ENCODE measurements at regions not wholly inside any gene's neighbourhood (a gene's known extent, or its start where the extent isn't known, plus 50 kb on each side); places are given as distances from the start of the nearest gene placed in this dataset.

GRCh38 chr17:13337864-13338371 is 263.8 kb downstream of the HS3ST3A1 start:
- Histone ChIP-seq H3K9me2 (ENCODE audit: insufficient read depth) (peaks cover 12% of the 10 kb centered on the region), H3F3A (replicated peaks; ENCODE audit: low read depth) (no peaks in the 10 kb centered on the region), H3K4me3 (peak overlapping the region; percentile 32), H3K27ac (ENCODE audit: low read depth) (no peak overlapping the region), H4K20me1 (replicated peaks; ENCODE audit: insufficient read depth) (no peaks in the 10 kb centered on the region), H3K36me3 (ENCODE audit: insufficient read depth) (no peaks in the 10 kb centered on the region), H3K4me1 (ENCODE audit: insufficient read depth) (peaks cover 15% of the 10 kb centered on the region), H3K4me2 (peak overlapping the region; percentile 66), H3K27me3 (ENCODE audit: insufficient read depth) (no peaks in the 10 kb centered on the region), H3K79me2 (replicated peaks; ENCODE audit: insufficient read depth) (no peaks in the 10 kb centered on the region), H2AFZ (no peak overlapping the region)
- Mint-ChIP-seq H3K27ac (no peak overlapping the region), H3K9me3 (no peaks in the 10 kb centered on the region), H3K4me3 (peak overlapping the region; percentile 56), H3K4me1 (peaks cover 17% of the 10 kb centered on the region; the same call in 2 of the 3 replicates), H3K36me3 (ENCODE audit: low read depth) (no peaks in the 10 kb centered on the region), H3K27me3 (ENCODE audit: insufficient read depth, low read depth, poor library complexity) (peaks cover 2% of the 10 kb centered on the region)
- ATAC-seq (peak; percentile 46; the same call in 2 of the 3 replicates), DNase-seq (ENCODE audit: low spot score) (peak; percentile 57)
- TF ChIP-seq CTCF (conservative IDR thresholded peaks at IDR 0.05; ENCODE audit: low read depth in 2 of 2) (peak; percentile 70 to 92), EZH2 (IDR thresholded peaks at IDR 0.05; ENCODE audit: low read depth, unreplicated experiment) (no peak)

GRCh38 chr17:13337151-13337550 is 264.6 kb downstream of the HS3ST3A1 start:
- no peaks in the 10 kb centered on the region for H3F3A ChIP-seq (replicated peaks; ENCODE audit: low read depth)
- Mint-ChIP-seq H3K36me3 (ENCODE audit: low read depth) (no peaks in the 10 kb centered on the region), H3K9me3 (no peaks in the 10 kb centered on the region), H3K4me1 (peaks cover 17% of the 10 kb centered on the region; the same call in 2 of the 3 replicates), H3K27ac (no peak overlapping the region), H3K4me3 (peak overlapping the region; percentile 56), H3K27me3 (ENCODE audit: insufficient read depth, low read depth, poor library complexity) (peaks cover 2% of the 10 kb centered on the region)
- H3K36me3 ChIP-seq (ENCODE audit: insufficient read depth) = no peaks in the 10 kb centered on the region
- H3K9me2 ChIP-seq (ENCODE audit: insufficient read depth) = peaks cover 12% of the 10 kb centered on the region
- no peaks in the 10 kb centered on the region for H3K27me3 ChIP-seq (ENCODE audit: insufficient read depth)
- peak overlapping the region; percentile 66 for H3K4me2 ChIP-seq
- no peaks in the 10 kb centered on the region for H4K20me1 ChIP-seq (replicated peaks; ENCODE audit: insufficient read depth)
- H3K4me3 ChIP-seq = peak overlapping the region; percentile 32
- H3K79me2 ChIP-seq (replicated peaks; ENCODE audit: insufficient read depth) = no peaks in the 10 kb centered on the region
- H3K27ac ChIP-seq (ENCODE audit: low read depth) = no peak overlapping the region
- peaks cover 15% of the 10 kb centered on the region for H3K4me1 ChIP-seq (ENCODE audit: insufficient read depth)
- DNase-seq (ENCODE audit: low spot score) (peak; percentile 11), ATAC-seq (peak; percentile 40; the same call in 2 of the 3 replicates)
- TF ChIP-seq STAT1 (IDR thresholded peaks at IDR 0.05; ENCODE audit: unreplicated experiment) (no peak), NANOG (IDR thresholded peaks at IDR 0.05; ENCODE audit: borderline replicate concordance) (peak; percentile 65; the same call in 1 of the 2 replicates), CREB1 (CRISPR knock-in tag; IDR thresholded peaks at IDR 0.05; ENCODE audit: low read depth) (no peak), EZH2phosphoT487 (IDR thresholded peaks at IDR 0.05; ENCODE audit: unreplicated experiment) (no peak)
- no peak overlapping the region for H2AFZ ChIP-seq

GRCh38 chr17:13334374-13334773 is 267.4 kb downstream of the HS3ST3A1 start:
- TF ChIP-seq EZH2 (IDR thresholded peaks at IDR 0.05; ENCODE audit: low read depth, unreplicated experiment) = no peak
- Mint-ChIP-seq H3K36me3 (ENCODE audit: low read depth) (no peaks in the 10 kb centered on the region), H3K4me3 (no peak overlapping the region), H3K27me3 (ENCODE audit: insufficient read depth, low read depth, poor library complexity) (peaks cover 2% of the 10 kb centered on the region), H3K4me1 (peaks cover 17% of the 10 kb centered on the region; the same call in 2 of the 3 replicates), H3K9me3 (no peaks in the 10 kb centered on the region), H3K27ac (no peak overlapping the region)
- Histone ChIP-seq H3K79me2 (replicated peaks; ENCODE audit: insufficient read depth) (no peaks in the 10 kb centered on the region), H3F3A (replicated peaks; ENCODE audit: low read depth) (no peaks in the 10 kb centered on the region), H3K27ac (ENCODE audit: low read depth) (no peak overlapping the region), H4K20me1 (replicated peaks; ENCODE audit: insufficient read depth) (no peaks in the 10 kb centered on the region), H3K36me3 (ENCODE audit: insufficient read depth) (no peaks in the 10 kb centered on the region), H3K4me3 (no peak overlapping the region), H3K9me2 (ENCODE audit: insufficient read depth) (peaks cover 4% of the 10 kb centered on the region; the same call in 1 of the 2 replicates), H3K27me3 (ENCODE audit: insufficient read depth) (no peaks in the 10 kb centered on the region), H3K4me2 (no peak overlapping the region), H2AFZ (no peak overlapping the region), H3K4me1 (ENCODE audit: insufficient read depth) (peaks cover 15% of the 10 kb centered on the region)
- ATAC-seq (no peak), DNase-seq (ENCODE audit: low spot score) (no peak)
